WTC11 (cell line): ENCODE measurements at regions not wholly inside any gene's neighbourhood (a gene's known extent, or its start where the extent isn't known, plus 50 kb on each side); places are given as distances from the start of the nearest gene placed in this dataset.

Experiments
- CTCF ChIP-seq: fragments of 200-600 bp; IDR thresholded peaks from 2 replicates; pipeline ENCODE4 v1.8.0; 2022; ENCODE audit warnings: antibody characterized with exemption
- IRF1 ChIP-seq: sonication (generic); formaldehyde crosslinking; IDR thresholded peaks from 2 replicates; pipeline ENCODE4 v1.8.0; 2023; ENCODE audit warnings: missing genetic modification reagents
- USF2 ChIP-seq: sonication (generic); formaldehyde crosslinking; IDR thresholded peaks from 2 replicates; pipeline ENCODE4 v1.8.1; 2023; ENCODE audit warnings: mild to moderate bottlenecking, missing genetic modification reagents, moderate library complexity

GRCh38 chr9:134536931-134537330, 104.7 kb upstream of the COL5A1 start:
- TF ChIP-seq IRF1 (CRISPR knock-in tag) (no peak), USF2 (CRISPR knock-in tag) (no peak), CTCF (no peak)
